Smooth muscle cell (in vitro differentiated cells): ENCODE measurements at regions not wholly inside any gene's neighbourhood (a gene's known extent, or its start where the extent isn't known, plus 50 kb on each side); places are given as distances from the start of the nearest gene placed in this dataset.

Experiments used
- DNase-seq: peaks from one replicate; lab custom pipeline; 2025; ENCODE audit not compliant: unreplicated experiment; lab: John Stamatoyannopoulos, UW
- H2AFZ ChIP-seq: fragments of 200-600 bp; sonication (generic); 2 replicates; pipeline ENCODE4 v1.6.0; 2016; ENCODE audit warnings: antibody characterized with exemption, low read depth, mild to moderate bottlenecking
- H3F3A ChIP-seq: fragments of 200-600 bp; sonication (generic); 2 replicates; pipeline ENCODE4 v1.6.0; 2017; ENCODE audit warnings: antibody characterized with exemption, low read depth
- H3K27ac ChIP-seq: fragments of 200-600 bp; sonication (generic); 2 replicates; pipeline ENCODE4 v1.5.1; 2016; ENCODE audit warnings: low read depth, mild to moderate bottlenecking
- H3K27me3 ChIP-seq: fragments of 200-600 bp; sonication (generic); 2 replicates; pipeline ENCODE4 v1.6.1; 2016; ENCODE audit warnings: low read depth, mild to moderate bottlenecking
- H3K36me3 ChIP-seq: fragments of 200-600 bp; sonication (generic); 2 replicates; pipeline ENCODE4 v1.5.1; 2016; ENCODE audit warnings: low read depth
- H3K4me1 ChIP-seq: fragments of 200-600 bp; sonication (generic); 2 replicates; pipeline ENCODE4 v1.5.1; 2016; ENCODE audit warnings: low read depth
- H3K4me2 ChIP-seq: fragments of 200-600 bp; sonication (generic); 2 replicates; pipeline ENCODE4 v1.6.0; 2016; ENCODE audit warnings: mild to moderate bottlenecking
- H3K4me3 ChIP-seq: fragments of 200-600 bp; sonication (generic); 2 replicates; pipeline ENCODE4 v1.5.1; 2016; ENCODE audit warnings: mild to moderate bottlenecking
- H3K79me2 ChIP-seq: fragments of 200-600 bp; sonication (generic); 2 replicates; pipeline ENCODE4 v1.6.0; 2016; ENCODE audit warnings: low read depth, mild to moderate bottlenecking
- H3K9ac ChIP-seq: fragments of 200-600 bp; sonication (generic); 2 replicates; pipeline ENCODE4 v1.6.0; 2016; ENCODE audit warnings: low read depth
- H3K9me3 ChIP-seq: fragments of 200-600 bp; sonication (generic); replicated peaks from 2 replicates; pipeline ENCODE4 v1.5.1; 2016; ENCODE audit warnings: low read depth
- H4K20me1 ChIP-seq: fragments of 200-600 bp; sonication (generic); 2 replicates; pipeline ENCODE4 v1.6.0; 2016; ENCODE audit warnings: low read depth
- CTCF ChIP-seq: fragments of 200-600 bp; sonication (generic); IDR thresholded peaks from 2 replicates; pipeline ENCODE4 v1.5.1; 2017; ENCODE audit warnings: borderline replicate concordance, mild to moderate bottlenecking, antibody characterized with exemption; ENCODE audit not compliant: insufficient read depth, poor library complexity, severe bottlenecking
- WGBS: methylation state at CpG from one replicate; pipeline ENCODE4 v1.1.7; 2016; ENCODE audit warnings: low lambda C conversion rate; 5-methylcytosine and 5-hydroxymethylcytosine counted together

GRCh38 chr3:174651951-174652350, 207.2 kb upstream of the NAALADL2 start:
- H3K27ac ChIP-seq: no peak overlapping the region
- no peak overlapping the region for H3K4me3 ChIP-seq
- WGBS: 95% methylated on average over 2 of the region's 2 CpGs
- no peaks in the 10 kb centered on the region for H3K79me2 ChIP-seq
- H3K4me1 ChIP-seq: no peaks in the 10 kb centered on the region
- no peaks in the 10 kb centered on the region for H3K36me3 ChIP-seq
- no peaks in the 10 kb centered on the region for H4K20me1 ChIP-seq
- no peak overlapping the region for H2AFZ ChIP-seq
- no peak overlapping the region for H3K4me2 ChIP-seq
- no peaks in the 10 kb centered on the region for H3K27me3 ChIP-seq
- H3K9ac ChIP-seq: no peak overlapping the region
- no peak for TF ChIP-seq CTCF
- H3K9me3 ChIP-seq: no peaks in the 10 kb centered on the region
- H3F3A ChIP-seq: no peaks in the 10 kb centered on the region
- no peak for DNase-seq

GRCh38 chr3:174659511-174659910, 199.6 kb upstream of the NAALADL2 start:
- H2AFZ ChIP-seq: no peak overlapping the region
- H3K4me1 ChIP-seq: no peaks in the 10 kb centered on the region
- WGBS: 27% methylated on average over 3 of the region's 3 CpGs
- no peak overlapping the region for H3K9ac ChIP-seq
- H3K4me2 ChIP-seq: no peak overlapping the region
- no peak overlapping the region for H3K27ac ChIP-seq
- H4K20me1 ChIP-seq: no peaks in the 10 kb centered on the region
- H3K9me3 ChIP-seq: no peaks in the 10 kb centered on the region
- TF ChIP-seq CTCF: no peak
- no peaks in the 10 kb centered on the region for H3K79me2 ChIP-seq
- H3K36me3 ChIP-seq: no peaks in the 10 kb centered on the region
- H3K27me3 ChIP-seq: no peaks in the 10 kb centered on the region
- no peaks in the 10 kb centered on the region for H3F3A ChIP-seq
- no peak for DNase-seq
- H3K4me3 ChIP-seq: no peak overlapping the region

GRCh38 chr3:174662653-174663052, 196.5 kb upstream of the NAALADL2 start:
- no peak for TF ChIP-seq CTCF
- H3K9me3 ChIP-seq: no peaks in the 10 kb centered on the region
- H3K4me1 ChIP-seq: no peaks in the 10 kb centered on the region
- H3K79me2 ChIP-seq: no peaks in the 10 kb centered on the region
- H3K4me3 ChIP-seq: no peak overlapping the region
- DNase-seq: no peak
- no peak overlapping the region for H3K9ac ChIP-seq
- no peaks in the 10 kb centered on the region for H3K36me3 ChIP-seq
- no peaks in the 10 kb centered on the region for H3K27me3 ChIP-seq
- H3K4me2 ChIP-seq: no peak overlapping the region
- H3F3A ChIP-seq: no peaks in the 10 kb centered on the region
- H2AFZ ChIP-seq: no peak overlapping the region
- no peak overlapping the region for H3K27ac ChIP-seq
- H4K20me1 ChIP-seq: no peaks in the 10 kb centered on the region
- 71% methylated on average over 3 of the region's 3 CpGs for WGBS

- Histone ChIP-seq H3K36me3 (no peaks in the 10 kb centered on the region), H3F3A (no peaks in the 10 kb centered on the region), H3K4me1 (no peaks in the 10 kb centered on the region), H3K4me3 (no peak overlapping the region), H3K27me3 (no peaks in the 10 kb centered on the region), H3K79me2 (no peaks in the 10 kb centered on the region), H3K9ac (no peak overlapping the region), H3K27ac (no peak overlapping the region), H2AFZ (no peak overlapping the region), H4K20me1 (no peaks in the 10 kb centered on the region), H3K4me2 (no peak overlapping the region), H3K9me3 (no peaks in the 10 kb centered on the region)
- 73% methylated on average over 1 of the region's 1 CpG for WGBS
- no peak for TF ChIP-seq CTCF
- no peak for DNase-seq
These were observed 191.7 kb upstream of the NAALADL2 start for GRCh38 chr3:174667386-174667785.
